GM12878 (cell line): ENCODE measurements at regions not wholly inside any gene's neighbourhood (a gene's known extent, or its start where the extent isn't known, plus 50 kb on each side); places are given as distances from the start of the nearest gene placed in this dataset.

Experiments used
- ATF7 ChIP-seq: fragments of 450-650 bp; IDR thresholded peaks from 2 replicates; pipeline ENCODE4 v1.6.1; 2016; ENCODE audit warnings: low read depth, mild to moderate bottlenecking
- BCL11A ChIP-seq: IDR thresholded peaks from 2 replicates; pipeline ENCODE4 v1.6.1; 2011; ENCODE audit warnings: low read depth, low read length
- CEBPB ChIP-seq, 2 experiments: fragments of 150-350 bp in 1 of 2; IDR thresholded peaks; 2 replicates each; pipeline ENCODE4 v1.6.1; 2012 to 2014; ENCODE audit warnings: low read depth in 2 of 2, low read length in 2 of 2, borderline replicate concordance in 1 of 2, inconsistent platforms in 1 of 2
- EED ChIP-seq: sonication (generic); IDR thresholded peaks from 2 replicates; pipeline ENCODE4 v1.6.1; 2016; ENCODE audit warnings: antibody characterized with exemption, low read depth
- ESRRA ChIP-seq: IDR thresholded peaks from 2 replicates; pipeline ENCODE4 v1.6.1; 2012; ENCODE audit warnings: mild to moderate bottlenecking, low read length, improper control_type of control experiment
- ETV6 ChIP-seq, 2 experiments: fragments of 450-650 bp in 1 of 2; IDR thresholded peaks in 1 of 2; conservative IDR thresholded peaks in 1 of 2; 2 replicates each; pipeline ENCODE4 v1.6.1; 2014; ENCODE audit warnings: antibody characterized with exemption in 1 of 2, borderline replicate concordance in 1 of 2, low read depth in 1 of 2, mild to moderate bottlenecking in 1 of 2, moderate library complexity in 1 of 2
- IKZF1 ChIP-seq: fragments of 450-650 bp; conservative IDR thresholded peaks from 2 replicates; pipeline ENCODE4 v1.6.1; 2017; ENCODE audit warnings: antibody characterized with exemption, mild to moderate bottlenecking
- IRF4 ChIP-seq: IDR thresholded peaks from 2 replicates; pipeline ENCODE4 v1.6.1; 2011; ENCODE audit warnings: low read depth, low read length
- KLF5 ChIP-seq: fragments of 450-650 bp; IDR thresholded peaks from 2 replicates; pipeline ENCODE4 v1.6.1; 2014; ENCODE audit warnings: mild to moderate bottlenecking; ENCODE audit not compliant: partially characterized antibody
- LARP7 ChIP-seq: fragments of 450-650 bp; IDR thresholded peaks from 2 replicates; pipeline ENCODE4 v1.6.1; 2017; ENCODE audit warnings: mild to moderate bottlenecking
- MTA2 ChIP-seq: fragments of 450-650 bp; IDR thresholded peaks from 2 replicates; pipeline ENCODE4 v1.6.1; 2016; ENCODE audit warnings: low read depth, mild to moderate bottlenecking, moderate library complexity
- NR2C1 ChIP-seq: fragments of 450-650 bp; IDR thresholded peaks from 2 replicates; pipeline ENCODE4 v1.6.1; 2017; ENCODE audit warnings: antibody characterized with exemption, mild to moderate bottlenecking, moderate library complexity
- NR2F1 ChIP-seq: fragments of 450-650 bp; conservative IDR thresholded peaks from 2 replicates; pipeline ENCODE4 v1.6.1; 2017; ENCODE audit warnings: mild to moderate bottlenecking
- POLR2A ChIP-seq: IDR thresholded peaks from 2 replicates; pipeline ENCODE4 v1.6.1; 2011; ENCODE audit warnings: low read depth, mild to moderate bottlenecking, low read length
- SPI1 ChIP-seq: IDR thresholded peaks from 2 replicates; pipeline ENCODE4 v1.6.1; 2011; ENCODE audit warnings: low read depth, mild to moderate bottlenecking, low read length, moderate library complexity, borderline replicate concordance; ENCODE audit not compliant: insufficient read depth
- SUZ12 ChIP-seq: fragments of 200-600 bp; sonication (generic); IDR thresholded peaks from one replicate; pipeline ENCODE4 v1.6.1; 2018; ENCODE audit warnings: antibody characterized with exemption, mild to moderate bottlenecking; ENCODE audit not compliant: unreplicated experiment
- TCF12 ChIP-seq: IDR thresholded peaks from 2 replicates; pipeline ENCODE4 v1.6.1; 2011; ENCODE audit warnings: low read depth, mild to moderate bottlenecking, low read length
- TCF7 ChIP-seq: IDR thresholded peaks from 2 replicates; pipeline ENCODE4 v1.6.1; 2014; ENCODE audit warnings: antibody characterized with exemption, borderline replicate concordance
- ZNF24 ChIP-seq: fragments of 450-650 bp; IDR thresholded peaks from 2 replicates; pipeline ENCODE4 v1.6.1; 2017; ENCODE audit warnings: antibody characterized with exemption, mild to moderate bottlenecking
- ZNF384 ChIP-seq: IDR thresholded peaks from 2 replicates; pipeline ENCODE4 v1.6.1; 2012; ENCODE audit warnings: low read depth, mild to moderate bottlenecking, low read length, improper control_type of control experiment, borderline replicate concordance
- TF ChIP-seq, protein P1 (sequence below): fragments of 450-650 bp; IDR thresholded peaks from 2 replicates; pipeline ENCODE4 v1.6.1; 2016; ENCODE audit warnings: mild to moderate bottlenecking
- TF ChIP-seq, protein P2 (sequence below): fragments of 450-650 bp; IDR thresholded peaks from 2 replicates; pipeline ENCODE4 v1.6.1; 2017; ENCODE audit warnings: low read depth, mild to moderate bottlenecking, moderate library complexity
- TF ChIP-seq, protein P3 (sequence below): fragments of 150-350 bp; IDR thresholded peaks from 2 replicates; pipeline ENCODE4 v1.6.1; 2014; ENCODE audit warnings: mild to moderate bottlenecking, low read depth, low read length
- TF ChIP-seq, protein P4 (sequence below): fragments of 450-650 bp; formaldehyde crosslinking; IDR thresholded peaks from 2 replicates; pipeline ENCODE4 v1.4.0; 2020; ENCODE audit warnings: mild to moderate bottlenecking, moderate library complexity

DNA sequence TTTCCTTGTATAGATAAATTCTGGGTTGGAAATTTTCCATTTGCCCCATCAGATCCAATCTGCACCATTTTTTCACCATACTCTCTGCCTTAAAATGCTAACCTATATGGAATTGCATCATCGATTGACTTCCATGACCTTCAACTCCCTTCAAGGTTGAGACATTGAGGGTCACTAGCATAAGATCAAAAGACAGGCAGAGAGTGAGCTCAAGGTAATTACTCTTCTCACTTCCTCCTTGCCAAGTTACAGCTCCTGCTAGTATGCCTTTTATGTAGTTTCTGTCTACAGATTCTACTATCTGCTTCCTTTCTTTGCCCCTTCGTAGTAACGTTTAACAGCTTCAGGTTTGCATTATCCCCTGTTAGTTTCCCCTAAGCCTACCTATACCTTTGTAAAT is 1127.7 kb upstream of the LRRTM3 start (continued):
- TF ChIP-seq CEBPB (IDR thresholded peaks at IDR 0.05; ENCODE audit: borderline replicate concordance in 1 of 2, low read depth in 2 of 2, low read length in 2 of 2) (0 out of 4 replicates have a peak, but pooled peaks of 1 of the 2 experiments have one; percentile 30), LARP7 (no peak), KLF5 (no peak), SUZ12 (no peak), TCF7 (peak; percentile 81), NR2F1 (peak; percentile 89), ESRRA (peak; percentile 99), IRF4 (no peak), TCF12 (no peak), IKZF1 (0 out of 2 replicates have a peak, but pooled peaks have one; percentile 26), BCL11A (peak; percentile 38; the same call in 1 of the 2 replicates), ATF7 (peak; percentile 75), MTA2 (peak; percentile 74), NR2C1 (peak; percentile 60), SPI1 (peak; percentile 85; the same call in 1 of the 2 replicates), POLR2A (no peak), EED (no peak), ZNF24 (no peak), ZNF384 (no peak), ETV6 (conservative IDR thresholded peaks at IDR 0.05 in 1 of 2, IDR thresholded peaks at IDR 0.05 in 1 of 2; ENCODE audit: borderline replicate concordance in 1 of 2, low read depth in 1 of 2) (peak in 1 of 2 experiments; percentile 65; a peak in 1 of 4 replicates)
- TF ChIP-seq, protein P1, sequence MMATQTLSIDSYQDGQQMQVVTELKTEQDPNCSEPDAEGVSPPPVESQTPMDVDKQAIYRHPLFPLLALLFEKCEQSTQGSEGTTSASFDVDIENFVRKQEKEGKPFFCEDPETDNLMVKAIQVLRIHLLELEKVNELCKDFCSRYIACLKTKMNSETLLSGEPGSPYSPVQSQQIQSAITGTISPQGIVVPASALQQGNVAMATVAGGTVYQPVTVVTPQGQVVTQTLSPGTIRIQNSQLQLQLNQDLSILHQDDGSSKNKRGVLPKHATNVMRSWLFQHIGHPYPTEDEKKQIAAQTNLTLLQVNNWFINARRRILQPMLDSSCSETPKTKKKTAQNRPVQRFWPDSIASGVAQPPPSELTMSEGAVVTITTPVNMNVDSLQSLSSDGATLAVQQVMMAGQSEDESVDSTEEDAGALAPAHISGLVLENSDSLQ = 0 out of 2 replicates have a peak, but pooled peaks have one; percentile 24
- TF ChIP-seq, protein P2, sequence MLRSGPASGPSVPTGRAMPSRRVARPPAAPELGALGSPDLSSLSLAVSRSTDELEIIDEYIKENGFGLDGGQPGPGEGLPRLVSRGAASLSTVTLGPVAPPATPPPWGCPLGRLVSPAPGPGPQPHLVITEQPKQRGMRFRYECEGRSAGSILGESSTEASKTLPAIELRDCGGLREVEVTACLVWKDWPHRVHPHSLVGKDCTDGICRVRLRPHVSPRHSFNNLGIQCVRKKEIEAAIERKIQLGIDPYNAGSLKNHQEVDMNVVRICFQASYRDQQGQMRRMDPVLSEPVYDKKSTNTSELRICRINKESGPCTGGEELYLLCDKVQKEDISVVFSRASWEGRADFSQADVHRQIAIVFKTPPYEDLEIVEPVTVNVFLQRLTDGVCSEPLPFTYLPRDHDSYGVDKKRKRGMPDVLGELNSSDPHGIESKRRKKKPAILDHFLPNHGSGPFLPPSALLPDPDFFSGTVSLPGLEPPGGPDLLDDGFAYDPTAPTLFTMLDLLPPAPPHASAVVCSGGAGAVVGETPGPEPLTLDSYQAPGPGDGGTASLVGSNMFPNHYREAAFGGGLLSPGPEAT = no peak; the same call in 1 of the 2 replicates
- TF ChIP-seq, protein P3, sequence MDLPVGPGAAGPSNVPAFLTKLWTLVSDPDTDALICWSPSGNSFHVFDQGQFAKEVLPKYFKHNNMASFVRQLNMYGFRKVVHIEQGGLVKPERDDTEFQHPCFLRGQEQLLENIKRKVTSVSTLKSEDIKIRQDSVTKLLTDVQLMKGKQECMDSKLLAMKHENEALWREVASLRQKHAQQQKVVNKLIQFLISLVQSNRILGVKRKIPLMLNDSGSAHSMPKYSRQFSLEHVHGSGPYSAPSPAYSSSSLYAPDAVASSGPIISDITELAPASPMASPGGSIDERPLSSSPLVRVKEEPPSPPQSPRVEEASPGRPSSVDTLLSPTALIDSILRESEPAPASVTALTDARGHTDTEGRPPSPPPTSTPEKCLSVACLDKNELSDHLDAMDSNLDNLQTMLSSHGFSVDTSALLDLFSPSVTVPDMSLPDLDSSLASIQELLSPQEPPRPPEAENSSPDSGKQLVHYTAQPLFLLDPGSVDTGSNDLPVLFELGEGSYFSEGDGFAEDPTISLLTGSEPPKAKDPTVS = no peak
- TF ChIP-seq, protein P4, sequence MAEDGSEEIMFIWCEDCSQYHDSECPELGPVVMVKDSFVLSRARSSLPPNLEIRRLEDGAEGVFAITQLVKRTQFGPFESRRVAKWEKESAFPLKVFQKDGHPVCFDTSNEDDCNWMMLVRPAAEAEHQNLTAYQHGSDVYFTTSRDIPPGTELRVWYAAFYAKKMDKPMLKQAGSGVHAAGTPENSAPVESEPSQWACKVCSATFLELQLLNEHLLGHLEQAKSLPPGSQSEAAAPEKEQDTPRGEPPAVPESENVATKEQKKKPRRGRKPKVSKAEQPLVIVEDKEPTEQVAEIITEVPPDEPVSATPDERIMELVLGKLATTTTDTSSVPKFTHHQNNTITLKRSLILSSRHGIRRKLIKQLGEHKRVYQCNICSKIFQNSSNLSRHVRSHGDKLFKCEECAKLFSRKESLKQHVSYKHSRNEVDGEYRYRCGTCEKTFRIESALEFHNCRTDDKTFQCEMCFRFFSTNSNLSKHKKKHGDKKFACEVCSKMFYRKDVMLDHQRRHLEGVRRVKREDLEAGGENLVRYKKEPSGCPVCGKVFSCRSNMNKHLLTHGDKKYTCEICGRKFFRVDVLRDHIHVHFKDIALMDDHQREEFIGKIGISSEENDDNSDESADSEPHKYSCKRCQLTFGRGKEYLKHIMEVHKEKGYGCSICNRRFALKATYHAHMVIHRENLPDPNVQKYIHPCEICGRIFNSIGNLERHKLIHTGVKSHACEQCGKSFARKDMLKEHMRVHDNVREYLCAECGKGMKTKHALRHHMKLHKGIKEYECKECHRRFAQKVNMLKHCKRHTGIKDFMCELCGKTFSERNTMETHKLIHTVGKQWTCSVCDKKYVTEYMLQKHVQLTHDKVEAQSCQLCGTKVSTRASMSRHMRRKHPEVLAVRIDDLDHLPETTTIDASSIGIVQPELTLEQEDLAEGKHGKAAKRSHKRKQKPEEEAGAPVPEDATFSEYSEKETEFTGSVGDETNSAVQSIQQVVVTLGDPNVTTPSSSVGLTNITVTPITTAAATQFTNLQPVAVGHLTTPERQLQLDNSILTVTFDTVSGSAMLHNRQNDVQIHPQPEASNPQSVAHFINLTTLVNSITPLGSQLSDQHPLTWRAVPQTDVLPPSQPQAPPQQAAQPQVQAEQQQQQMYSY = no peak
- TF ChIP-seq, all 136 proteins: peak for 16
